HepG2 (cell line): ENCODE measurements at regions not wholly inside any gene's neighbourhood (a gene's known extent, or its start where the extent isn't known, plus 50 kb on each side); places are given as distances from the start of the nearest gene placed in this dataset.

ENCODE experiments used
- ATAC-seq: fragments of 200-7000 bp; cut with Tn5 transposase; 3 replicates; pipeline ENCODE4 v1.9.1; 2020; ENCODE audit warnings: mild to moderate bottlenecking, moderate library complexity
- BruUV-seq: library from RNA; stranded (reverse); fragments of 400-500 nt; replicated peaks from 2 replicates; lab custom pipeline; 2021; lab: Mats Ljungman, UMichigan
- CTCF ChIA-PET: fragments of 300-600 bp; formaldehyde crosslinking; extraction: SDS; loops from one replicate; lab custom pipeline; 2021; ENCODE audit warnings: low total read pairs, inconsistent platforms, low intra/inter-chr PET ratio; lab: Yijun Ruan, JAX
- POLR2A ChIA-PET: fragments of 350-600 bp; sonication (Branson Sonifier 250); formaldehyde crosslinking; loops from one replicate; lab custom pipeline; 2020; ENCODE audit warnings: antibody characterized with exemption, inconsistent platforms; lab: Yijun Ruan, JAX
- DNase-seq: peaks from one replicate; pipeline ENCODE4 v3.0.0-alpha.2; 2015; ENCODE audit warnings: low spot score
- FAIRE-seq: peaks from 3 replicates; lab custom pipeline; 2011; peaks lifted over from hg19 to GRCh38; lab: Jason Lieb, UNC
- H2AFZ ChIP-seq: one replicate; pipeline ENCODE4 v1.6.1; 2011; ENCODE audit warnings: low read length, inconsistent platforms
- H3K27ac ChIP-seq: fragments of 300-600 bp; 3 replicates; pipeline ENCODE4 v1.8.0; 2011; ENCODE audit warnings: mixed run types, mild to moderate bottlenecking, mixed read lengths, low read length, inconsistent platforms; ENCODE audit not compliant: insufficient read depth; ENCODE audit errors: extremely low read length
- H3K27me3 ChIP-seq, 2 experiments: fragments of 200-600 bp in 1 of 2; 2 replicates in 1 of 2; 3 replicates in 1 of 2; pipeline versions ENCODE4 v1.6.0 to v1.8.0; 2011; ENCODE audit warnings: low read length in 2 of 2, mild to moderate bottlenecking in 2 of 2, moderate library complexity in 2 of 2, inconsistent platforms in 1 of 2; ENCODE audit not compliant: insufficient read depth in 2 of 2, control insufficient read depth in 1 of 2
- H3K36me3 ChIP-seq, 2 experiments: fragments of 200-600 bp in 1 of 2; replicated peaks in 1 of 2; 2 replicates in 1 of 2; 3 replicates in 1 of 2; pipeline versions ENCODE4 v1.5.1 to v1.8.0; 2011; ENCODE audit warnings: low read length in 2 of 2, inconsistent platforms in 1 of 2; ENCODE audit not compliant: insufficient read depth in 2 of 2, control insufficient read depth in 1 of 2
- H3K4me1 ChIP-seq: 2 replicates; pipeline ENCODE4 v1.5.1; 2012; ENCODE audit warnings: low read length, inconsistent platforms; ENCODE audit not compliant: insufficient read depth
- H3K4me2 ChIP-seq: 2 replicates; pipeline ENCODE4 v1.6.0; 2011; ENCODE audit warnings: low read depth, low read length, inconsistent platforms
- H3K4me3 ChIP-seq, 3 experiments: fragments of 200-600 bp in 1 of 3; sonication (generic), shearing (Covaris generic) in 1 of 3; replicated peaks in 1 of 3; 2 replicates each; pipeline ENCODE4 v1.5.1; 2011 to 2016; ENCODE audit warnings: low read length in 3 of 3, inconsistent platforms in 2 of 3, low read depth in 2 of 3, mild to moderate bottlenecking in 2 of 3, control low read depth in 1 of 3, mixed read lengths in 1 of 3; ENCODE audit not compliant: insufficient read depth in 1 of 3
- H3K79me2 ChIP-seq: one replicate; pipeline ENCODE4 v1.6.1; 2011; ENCODE audit warnings: low read length, inconsistent platforms; ENCODE audit not compliant: insufficient read depth
- H3K9ac ChIP-seq: 2 replicates; pipeline ENCODE4 v1.6.0; 2011; ENCODE audit warnings: mild to moderate bottlenecking, low read depth, low read length, inconsistent platforms; ENCODE audit not compliant: insufficient read depth
- H3K9me3 ChIP-seq: 2 replicates; pipeline ENCODE4 v1.5.1; 2012; ENCODE audit warnings: mild to moderate bottlenecking, low read length
- H4K20me1 ChIP-seq: 2 replicates; pipeline ENCODE4 v1.6.0; 2011; ENCODE audit warnings: inconsistent platforms, mild to moderate bottlenecking, low read length, moderate library complexity; ENCODE audit not compliant: insufficient read depth
- CENPX ChIP-seq: sonication (generic); formaldehyde crosslinking; IDR thresholded peaks from 2 replicates; pipeline ENCODE4 v1.9.0; 2021; ENCODE audit warnings: mild to moderate bottlenecking, missing genetic modification reagents, moderate library complexity
- EEA1 ChIP-seq: sonication (generic); formaldehyde crosslinking; IDR thresholded peaks from 2 replicates; pipeline ENCODE4 v1.5.1; 2020; ENCODE audit warnings: mild to moderate bottlenecking, missing genetic modification reagents, borderline replicate concordance
- HOXA7 ChIP-seq: sonication (generic); formaldehyde crosslinking; IDR thresholded peaks from 2 replicates; pipeline ENCODE4 v1.8.1; 2022; ENCODE audit warnings: mild to moderate bottlenecking, missing genetic modification reagents, moderate library complexity
- MAFF ChIP-seq: IDR thresholded peaks from 2 replicates; pipeline ENCODE4 v1.6.1; 2011; ENCODE audit warnings: low read depth, low read length, improper control_type of control experiment
- MAFK ChIP-seq, 2 experiments: IDR thresholded peaks in 1 of 2; conservative IDR thresholded peaks in 1 of 2; 2 replicates each; pipeline ENCODE4 v1.6.1; 2011; ENCODE audit warnings: improper control_type of control experiment in 2 of 2, low read length in 2 of 2
- WGBS: methylation state at CpG from one replicate; pipeline ENCODE4 v1.1.6; 2017; ENCODE audit warnings: low lambda C conversion rate; 5-methylcytosine and 5-hydroxymethylcytosine counted together
- in situ Hi-C: cut with HindIII; loops from 2 replicates; pipeline ENCODE4 v1.10.0; 2017; ENCODE audit warnings: low pct_unique_long_range_greater_than_20kb; ENCODE audit not compliant: extremely low pct_ligation_motif_present
- intact Hi-C: fragments of 100-400 bp; cut with micrococcal nuclease; formaldehyde crosslinking; loops from one replicate; pipeline ENCODE4 v1.10.0; 2022; ENCODE audit not compliant: unreplicated experiment
- TF ChIP-seq, protein P1 (sequence below): sonication (generic); formaldehyde crosslinking; IDR thresholded peaks from one replicate; pipeline ENCODE4 v1.5.1; 2020; ENCODE audit warnings: mild to moderate bottlenecking, missing genetic modification reagents; ENCODE audit errors: not compliant biosample characterization

DNA sequence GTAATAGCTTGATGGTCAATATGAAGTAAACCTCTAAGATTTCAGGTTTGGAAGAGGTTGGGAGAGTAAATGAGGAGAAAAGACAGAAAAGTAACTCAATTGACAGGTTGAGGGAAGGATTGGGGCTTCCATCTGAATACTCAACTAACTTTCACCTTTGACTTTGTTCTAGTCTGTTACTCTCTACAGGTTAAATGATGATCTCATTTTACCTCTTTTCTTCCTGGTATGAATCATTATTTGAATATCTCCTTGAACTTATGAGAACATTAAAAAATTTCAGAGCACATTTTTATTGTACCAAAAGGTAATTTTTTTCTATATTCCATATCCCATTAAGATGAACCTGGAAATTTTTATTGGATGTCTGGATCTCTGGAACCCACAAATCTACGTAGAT, 87.9 kb upstream of the KCNH8 start (continued):
- TF ChIP-seq, protein P1, sequence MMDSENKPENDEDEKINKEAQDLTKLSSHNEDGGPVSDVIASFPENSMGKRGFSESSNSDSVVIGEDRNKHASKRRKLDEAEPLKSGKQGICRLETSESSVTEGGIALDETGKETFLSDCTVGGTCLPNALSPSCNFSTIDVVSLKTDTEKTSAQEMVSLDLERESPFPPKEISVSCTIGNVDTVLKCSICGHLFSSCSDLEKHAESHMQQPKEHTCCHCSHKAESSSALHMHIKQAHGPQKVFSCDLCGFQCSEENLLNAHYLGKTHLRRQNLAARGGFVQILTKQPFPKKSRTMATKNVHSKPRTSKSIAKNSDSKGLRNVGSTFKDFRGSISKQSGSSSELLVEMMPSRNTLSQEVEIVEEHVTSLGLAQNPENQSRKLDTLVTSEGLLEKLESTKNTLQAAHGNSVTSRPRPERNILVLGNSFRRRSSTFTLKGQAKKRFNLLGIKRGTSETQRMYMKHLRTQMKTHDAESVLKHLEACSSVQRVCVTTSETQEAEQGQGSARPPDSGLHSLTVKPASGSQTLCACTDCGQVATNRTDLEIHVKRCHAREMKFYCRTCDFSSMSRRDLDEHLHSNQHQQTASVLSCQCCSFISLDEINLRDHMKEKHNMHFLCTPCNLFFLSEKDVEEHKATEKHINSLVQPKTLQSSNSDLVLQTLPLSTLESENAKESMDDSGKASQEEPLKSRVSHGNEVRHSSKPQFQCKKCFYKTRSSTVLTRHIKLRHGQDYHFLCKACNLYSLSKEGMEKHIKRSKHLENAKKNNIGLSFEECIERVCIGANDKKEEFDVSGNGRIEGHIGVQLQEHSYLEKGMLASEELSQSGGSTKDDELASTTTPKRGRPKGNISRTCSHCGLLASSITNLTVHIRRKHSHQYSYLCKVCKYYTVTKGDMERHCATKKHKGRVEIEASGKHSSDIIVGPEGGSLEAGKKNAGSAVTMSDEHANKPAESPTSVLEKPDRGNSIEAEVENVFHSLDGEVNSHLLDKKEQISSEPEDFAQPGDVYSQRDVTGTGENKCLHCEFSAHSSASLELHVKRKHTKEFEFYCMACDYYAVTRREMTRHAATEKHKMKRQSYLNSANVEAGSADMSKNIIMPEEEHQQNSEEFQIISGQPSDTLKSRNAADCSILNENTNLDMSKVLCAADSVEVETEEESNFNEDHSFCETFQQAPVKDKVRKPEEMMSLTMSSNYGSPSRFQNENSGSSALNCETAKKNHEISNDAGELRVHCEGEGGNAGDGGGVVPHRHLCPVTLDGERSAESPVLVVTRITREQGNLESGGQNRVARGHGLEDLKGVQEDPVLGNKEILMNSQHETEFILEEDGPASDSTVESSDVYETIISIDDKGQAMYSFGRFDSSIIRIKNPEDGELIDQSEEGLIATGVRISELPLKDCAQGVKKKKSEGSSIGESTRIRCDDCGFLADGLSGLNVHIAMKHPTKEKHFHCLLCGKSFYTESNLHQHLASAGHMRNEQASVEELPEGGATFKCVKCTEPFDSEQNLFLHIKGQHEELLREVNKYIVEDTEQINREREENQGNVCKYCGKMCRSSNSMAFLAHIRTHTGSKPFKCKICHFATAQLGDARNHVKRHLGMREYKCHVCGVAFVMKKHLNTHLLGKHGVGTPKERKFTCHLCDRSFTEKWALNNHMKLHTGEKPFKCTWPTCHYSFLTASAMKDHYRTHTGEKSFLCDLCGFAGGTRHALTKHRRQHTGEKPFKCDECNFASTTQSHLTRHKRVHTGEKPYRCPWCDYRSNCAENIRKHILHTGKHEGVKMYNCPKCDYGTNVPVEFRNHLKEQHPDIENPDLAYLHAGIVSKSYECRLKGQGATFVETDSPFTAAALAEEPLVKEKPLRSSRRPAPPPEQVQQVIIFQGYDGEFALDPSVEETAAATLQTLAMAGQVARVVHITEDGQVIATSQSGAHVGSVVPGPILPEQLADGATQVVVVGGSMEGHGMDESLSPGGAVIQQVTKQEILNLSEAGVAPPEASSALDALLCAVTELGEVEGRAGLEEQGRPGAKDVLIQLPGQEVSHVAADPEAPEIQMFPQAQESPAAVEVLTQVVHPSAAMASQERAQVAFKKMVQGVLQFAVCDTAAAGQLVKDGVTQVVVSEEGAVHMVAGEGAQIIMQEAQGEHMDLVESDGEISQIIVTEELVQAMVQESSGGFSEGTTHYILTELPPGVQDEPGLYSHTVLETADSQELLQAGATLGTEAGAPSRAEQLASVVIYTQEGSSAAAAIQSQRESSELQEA (CRISPR knock-in tag): no peak

DNA sequence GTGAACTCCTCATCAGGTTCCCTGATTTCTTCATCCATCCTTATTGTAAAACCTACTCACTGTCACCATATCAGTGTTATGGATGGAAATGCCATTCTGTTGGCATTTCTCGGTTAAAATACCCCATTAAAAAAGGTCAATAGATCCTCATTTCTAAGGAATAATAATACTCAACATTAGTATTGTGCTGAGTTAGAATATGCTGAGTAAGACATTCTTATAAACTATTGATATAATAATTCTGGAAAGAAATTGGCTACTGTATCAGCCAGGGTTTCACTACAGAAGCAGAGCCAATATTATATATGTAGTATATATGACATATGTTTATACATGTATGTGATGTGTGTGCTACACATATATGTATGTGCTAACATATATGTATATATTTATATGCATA, 95.4 kb upstream of the KCNH8 start:
- intact Hi-C loops (no loop called here), in situ Hi-C loops (loop anchor here (25.0 kb wide), 1 partner anchor 484 kb away; no protein-coding TSS in a partner anchor)
- Histone ChIP-seq H3K9ac (no peak overlapping the region), H3K4me3 (no peak overlapping the region), H3K4me2 (no peak overlapping the region), H3K36me3 (no peaks in the 10 kb centered on the region), H3K4me1 (no peaks in the 10 kb centered on the region), H2AFZ (no peak overlapping the region), H3K27ac (no peak overlapping the region), H3K9me3 (no peaks in the 10 kb centered on the region), H3K79me2 (no peaks in the 10 kb centered on the region), H3K27me3 (no peaks in the 10 kb centered on the region), H4K20me1 (no peaks in the 10 kb centered on the region)
- ChIA-PET POLR2A (no interaction called here), CTCF (no interaction called here)
- WGBS: 0% methylated on average over 1 of the region's 1 CpG
- ATAC-seq (no peak), DNase-seq (no peak), FAIRE-seq (no peak)
- BruUV-seq: no TSS peak
- TF ChIP-seq CENPX: no peak
- no peak for TF ChIP-seq HOXA7 (CRISPR knock-in tag)
- peak; percentile 92 for TF ChIP-seq MAFF
- TF ChIP-seq MAFK (conservative IDR thresholded peaks at IDR 0.05 in 1 of 2, IDR thresholded peaks at IDR 0.05 in 1 of 2; ENCODE audit: low read length in 2 of 2): peak; percentile 81 to 95
- TF ChIP-seq EEA1: no peak
